HepG2 (cell line): ENCODE measurements at regions not wholly inside any gene's neighbourhood (a gene's known extent, or its start where the extent isn't known, plus 50 kb on each side); places are given as distances from the start of the nearest gene placed in this dataset.
A peak's percentile ranks its signal among the peaks of the same experiment; 100 is the strongest.

ENCODE experiments used
- PRDM15 ChIP-seq: sonication (generic); formaldehyde crosslinking; IDR thresholded peaks from 2 replicates; pipeline ENCODE4 v1.4.0; 2020; ENCODE audit warnings: missing genetic modification reagents
- SRSF9 ChIP-seq: fragments of 200-400 bp; formaldehyde crosslinking; IDR thresholded peaks from 2 replicates; pipeline ENCODE4 v1.6.1; 2018; ENCODE audit warnings: borderline replicate concordance, mild to moderate bottlenecking, low read depth, low read length; ENCODE audit not compliant: insufficient read depth, poor library complexity, severe bottlenecking
- ZNF281 ChIP-seq: sonication (generic); formaldehyde crosslinking; IDR thresholded peaks from 2 replicates; pipeline ENCODE4 v1.4.0; 2020; ENCODE audit warnings: missing genetic modification reagents, borderline replicate concordance
- ZNF367 ChIP-seq: sonication (generic); formaldehyde crosslinking; IDR thresholded peaks from 2 replicates; pipeline ENCODE4 v1.4.0; 2020; ENCODE audit warnings: missing genetic modification reagents, borderline replicate concordance
- TF ChIP-seq, protein P1 (sequence below): sonication (generic); formaldehyde crosslinking; IDR thresholded peaks from 2 replicates; pipeline ENCODE4 v1.4.0; 2020; ENCODE audit warnings: mild to moderate bottlenecking, missing genetic modification reagents
- TF ChIP-seq, protein P2 (sequence below): sonication (generic); formaldehyde crosslinking; IDR thresholded peaks from 2 replicates; pipeline ENCODE4 v1.5.0; 2020; ENCODE audit warnings: mild to moderate bottlenecking, missing genetic modification reagents, moderate library complexity

DNA sequence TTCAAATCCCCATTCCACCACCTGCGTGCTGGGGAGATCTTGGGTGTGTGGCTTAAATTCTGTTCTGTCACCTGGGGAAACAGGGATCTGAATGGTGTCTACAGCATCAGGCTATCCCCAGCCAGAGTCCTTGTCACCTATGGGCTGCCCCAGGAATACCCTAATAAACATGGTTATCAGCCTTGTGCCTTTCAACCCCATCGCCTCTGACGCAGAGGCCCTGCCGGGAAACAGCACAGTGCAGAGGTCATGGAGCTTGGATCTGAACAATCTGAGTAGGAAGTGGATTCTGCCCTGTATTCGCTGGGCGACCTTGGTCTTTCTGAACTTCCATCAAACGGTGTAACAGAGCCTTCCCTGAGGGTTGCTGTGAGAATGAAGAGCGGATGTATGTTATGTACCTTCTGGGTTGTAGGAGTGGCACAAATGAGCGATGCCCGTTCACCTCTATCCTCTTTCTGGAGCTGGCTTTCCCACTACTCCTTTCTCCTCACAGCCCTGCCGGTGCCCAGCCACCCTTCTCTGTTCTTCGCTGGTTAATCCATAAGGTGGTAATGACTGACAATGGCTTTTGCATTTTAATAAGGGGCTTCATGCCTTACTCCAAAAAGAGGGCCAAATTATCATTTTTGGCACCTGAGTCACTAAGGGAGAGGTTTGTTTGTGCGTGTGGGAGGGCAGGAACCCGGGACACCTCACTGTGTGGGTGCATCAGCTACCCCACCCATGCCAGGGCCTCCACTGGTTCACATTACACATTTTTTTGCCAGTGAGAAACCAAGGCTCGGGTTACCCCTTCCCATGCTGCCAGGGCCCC is 256.5 kb downstream of the MYCN start (continued):
- TF ChIP-seq ZNF281, result no peak
- no peak for TF ChIP-seq SRSF9
- TF ChIP-seq, protein P1, sequence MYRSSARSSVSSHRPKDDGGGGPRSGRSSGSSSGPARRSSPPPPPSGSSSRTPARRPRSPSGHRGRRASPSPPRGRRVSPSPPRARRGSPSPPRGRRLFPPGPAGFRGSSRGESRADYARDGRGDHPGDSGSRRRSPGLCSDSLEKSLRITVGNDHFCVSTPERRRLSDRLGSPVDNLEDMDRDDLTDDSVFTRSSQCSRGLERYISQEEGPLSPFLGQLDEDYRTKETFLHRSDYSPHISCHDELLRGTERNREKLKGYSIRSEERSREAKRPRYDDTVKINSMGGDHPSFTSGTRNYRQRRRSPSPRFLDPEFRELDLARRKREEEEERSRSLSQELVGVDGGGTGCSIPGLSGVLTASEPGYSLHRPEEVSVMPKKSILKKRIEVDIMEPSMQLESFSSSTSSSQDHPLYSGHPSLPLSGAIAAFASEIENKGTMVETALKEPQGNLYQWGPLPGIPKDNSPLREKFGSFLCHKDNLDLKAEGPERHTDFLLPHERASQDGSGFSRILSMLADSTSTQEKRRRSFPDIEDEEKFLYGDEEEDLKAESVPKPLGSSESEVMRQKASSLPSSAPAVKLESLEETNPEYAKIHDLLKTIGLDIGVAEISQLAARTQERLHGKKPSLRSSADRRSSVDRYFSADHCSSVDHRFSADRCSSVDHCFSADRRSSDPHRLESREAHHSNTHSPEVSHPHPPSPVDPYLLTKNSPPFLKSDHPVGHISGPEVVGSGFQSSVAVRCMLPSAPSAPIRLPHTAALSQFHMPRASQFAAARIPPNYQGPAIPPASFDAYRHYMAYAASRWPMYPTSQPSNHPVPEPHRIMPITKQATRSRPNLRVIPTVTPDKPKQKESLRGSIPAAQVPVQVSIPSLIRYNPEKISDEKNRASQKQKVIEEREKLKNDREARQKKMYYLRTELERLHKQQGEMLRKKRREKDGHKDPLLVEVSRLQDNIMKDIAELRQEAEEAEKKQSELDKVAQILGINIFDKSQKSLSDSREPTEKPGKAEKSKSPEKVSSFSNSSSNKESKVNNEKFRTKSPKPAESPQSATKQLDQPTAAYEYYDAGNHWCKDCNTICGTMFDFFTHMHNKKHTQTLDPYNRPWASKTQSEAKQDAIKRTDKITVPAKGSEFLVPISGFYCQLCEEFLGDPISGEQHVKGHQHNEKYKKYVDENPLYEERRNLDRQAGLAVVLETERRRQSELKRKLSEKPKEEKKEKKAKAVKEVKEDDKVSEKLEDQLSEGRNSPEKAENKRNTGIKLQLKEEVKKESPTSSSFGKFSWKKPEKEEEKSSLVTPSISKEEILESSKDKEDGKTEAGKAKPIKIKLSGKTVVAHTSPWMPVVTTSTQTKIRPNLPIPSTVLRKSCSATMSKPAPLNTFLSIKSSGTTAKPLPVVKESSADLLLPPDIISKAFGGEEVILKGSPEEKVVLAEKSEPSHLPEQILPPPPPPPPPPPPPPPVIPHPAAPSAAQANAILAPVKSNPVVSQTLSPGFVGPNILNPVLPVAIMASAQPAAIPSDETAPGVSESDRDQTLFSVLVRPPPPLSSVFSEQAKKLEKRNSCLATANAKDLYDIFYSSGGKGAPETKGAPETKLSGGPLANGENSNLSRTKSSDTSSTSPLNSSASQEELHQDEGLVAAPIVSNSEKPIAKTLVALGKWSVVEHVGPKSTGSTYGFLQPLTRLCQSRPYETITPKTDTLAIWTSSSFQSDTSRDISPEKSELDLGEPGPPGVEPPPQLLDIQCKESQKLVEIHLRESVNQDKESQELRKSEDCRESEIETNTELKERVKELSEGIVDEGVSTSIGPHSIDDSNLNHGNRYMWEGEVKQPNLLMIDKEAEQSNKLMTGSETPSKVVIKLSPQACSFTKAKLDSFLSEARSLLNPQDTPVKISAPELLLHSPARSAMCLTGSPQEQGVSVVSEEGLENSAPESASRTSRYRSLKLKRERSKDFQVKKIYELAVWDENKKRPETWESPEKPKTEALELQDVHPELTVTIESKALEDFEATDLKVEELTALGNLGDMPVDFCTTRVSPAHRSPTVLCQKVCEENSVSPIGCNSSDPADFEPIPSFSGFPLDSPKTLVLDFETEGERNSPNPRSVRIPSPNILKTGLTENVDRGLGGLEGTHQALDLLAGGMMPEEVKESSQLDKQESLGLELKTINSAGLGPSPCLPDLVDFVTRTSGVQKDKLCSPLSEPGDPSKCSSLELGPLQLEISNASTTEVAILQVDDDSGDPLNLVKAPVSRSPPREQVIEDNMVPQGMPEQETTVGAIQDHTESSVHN, result 0 out of 2 replicates have a peak, but pooled peaks have one; percentile 69
- no peak for TF ChIP-seq ZNF367 (CRISPR knock-in tag)
- TF ChIP-seq, protein P2, sequence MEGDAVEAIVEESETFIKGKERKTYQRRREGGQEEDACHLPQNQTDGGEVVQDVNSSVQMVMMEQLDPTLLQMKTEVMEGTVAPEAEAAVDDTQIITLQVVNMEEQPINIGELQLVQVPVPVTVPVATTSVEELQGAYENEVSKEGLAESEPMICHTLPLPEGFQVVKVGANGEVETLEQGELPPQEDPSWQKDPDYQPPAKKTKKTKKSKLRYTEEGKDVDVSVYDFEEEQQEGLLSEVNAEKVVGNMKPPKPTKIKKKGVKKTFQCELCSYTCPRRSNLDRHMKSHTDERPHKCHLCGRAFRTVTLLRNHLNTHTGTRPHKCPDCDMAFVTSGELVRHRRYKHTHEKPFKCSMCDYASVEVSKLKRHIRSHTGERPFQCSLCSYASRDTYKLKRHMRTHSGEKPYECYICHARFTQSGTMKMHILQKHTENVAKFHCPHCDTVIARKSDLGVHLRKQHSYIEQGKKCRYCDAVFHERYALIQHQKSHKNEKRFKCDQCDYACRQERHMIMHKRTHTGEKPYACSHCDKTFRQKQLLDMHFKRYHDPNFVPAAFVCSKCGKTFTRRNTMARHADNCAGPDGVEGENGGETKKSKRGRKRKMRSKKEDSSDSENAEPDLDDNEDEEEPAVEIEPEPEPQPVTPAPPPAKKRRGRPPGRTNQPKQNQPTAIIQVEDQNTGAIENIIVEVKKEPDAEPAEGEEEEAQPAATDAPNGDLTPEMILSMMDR (CRISPR knock-in tag), result peak; percentile 12; the same call in 1 of the 2 replicates
- TF ChIP-seq PRDM15 (CRISPR knock-in tag), result 0 out of 2 replicates have a peak, but pooled peaks have one; percentile 35
